ENCODE measurements at regions not wholly inside any gene's neighbourhood (a gene's known extent, or its start where the extent isn't known, plus 50 kb on each side); places are given as distances from the start of the nearest gene placed in this dataset.

- DNase-seq: no peak
Observed at GRCh38 chr1:96998466-96998865, 276.9 kb downstream of the PTBP2 start.

GRCh38 chr1:96999191-96999590 is 277.6 kb downstream of the PTBP2 start:
- no peak for DNase-seq

- DNase-seq: no peak
Observed at GRCh38 chr1:97004054-97004453, 282.5 kb downstream of the PTBP2 start.

- no peak for DNase-seq
Observed at GRCh38 chr1:97004743-97005142, 283.2 kb downstream of the PTBP2 start.

GRCh38 chr1:97006044-97006661 is 284.6 kb downstream of the PTBP2 start:
- DNase-seq: no peak

- DNase-seq: no peak
Observed at GRCh38 chr1:97007840-97008604, 286.4 kb downstream of the PTBP2 start.

- no peak for DNase-seq
Observed at GRCh38 chr1:97010566-97011264, 289.1 kb downstream of the PTBP2 start.

GRCh38 chr1:97013136-97013535 is 291.6 kb downstream of the PTBP2 start:
- no peak for DNase-seq

GRCh38 chr1:97013941-97014340 is 292.4 kb downstream of the PTBP2 start:
- DNase-seq: no peak

- no peak for DNase-seq
Observed at GRCh38 chr1:97014426-97014825, 292.8 kb downstream of the PTBP2 start.

- no peak for DNase-seq
Observed at GRCh38 chr1:97017895-97018294, 296.3 kb downstream of the PTBP2 start.
